C4-2B (cell line): ENCODE measurements at regions not wholly inside any gene's neighbourhood (a gene's known extent, or its start where the extent isn't known, plus 50 kb on each side); places are given as distances from the start of the nearest gene placed in this dataset.
A peak's percentile ranks its signal among the peaks of the same experiment; 100 is the strongest.

Source experiments
- H3K27ac ChIP-seq: fragments of 450-650 bp; 2 replicates; pipeline ENCODE4 v1.5.1; 2017
- ZFX ChIP-seq: fragments of 450-650 bp; IDR thresholded peaks from 2 replicates; pipeline ENCODE4 v1.6.1; 2017
- TF ChIP-seq, protein P1 (sequence below): fragments of 450-650 bp; conservative IDR thresholded peaks from 2 replicates; pipeline ENCODE4 v1.5.1; 2017; ENCODE audit warnings: mild to moderate bottlenecking

DNA sequence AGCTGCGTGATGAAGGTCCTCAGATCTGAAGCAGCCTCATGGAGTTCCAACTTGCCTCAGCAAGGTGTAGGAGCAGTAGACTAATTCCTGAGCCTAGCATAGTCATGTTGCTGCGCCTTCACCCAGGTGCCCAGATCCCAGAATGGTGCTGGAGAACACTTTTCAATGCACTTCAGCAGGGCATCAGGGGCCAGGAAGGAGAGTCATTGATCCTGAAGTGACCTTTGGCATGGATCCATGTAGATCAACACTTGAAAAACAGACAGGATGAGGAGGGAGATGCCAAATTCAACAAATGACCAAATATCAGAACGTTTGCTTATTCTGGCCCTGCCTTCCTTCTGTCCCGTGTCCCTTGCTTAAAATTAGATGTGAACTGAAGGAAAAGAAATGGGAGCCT is 91.9 kb downstream of the LEPR start:
- peak overlapping the region; percentile 71; the same call in 1 of the 2 replicates for H3K27ac ChIP-seq
- TF ChIP-seq, protein P1, sequence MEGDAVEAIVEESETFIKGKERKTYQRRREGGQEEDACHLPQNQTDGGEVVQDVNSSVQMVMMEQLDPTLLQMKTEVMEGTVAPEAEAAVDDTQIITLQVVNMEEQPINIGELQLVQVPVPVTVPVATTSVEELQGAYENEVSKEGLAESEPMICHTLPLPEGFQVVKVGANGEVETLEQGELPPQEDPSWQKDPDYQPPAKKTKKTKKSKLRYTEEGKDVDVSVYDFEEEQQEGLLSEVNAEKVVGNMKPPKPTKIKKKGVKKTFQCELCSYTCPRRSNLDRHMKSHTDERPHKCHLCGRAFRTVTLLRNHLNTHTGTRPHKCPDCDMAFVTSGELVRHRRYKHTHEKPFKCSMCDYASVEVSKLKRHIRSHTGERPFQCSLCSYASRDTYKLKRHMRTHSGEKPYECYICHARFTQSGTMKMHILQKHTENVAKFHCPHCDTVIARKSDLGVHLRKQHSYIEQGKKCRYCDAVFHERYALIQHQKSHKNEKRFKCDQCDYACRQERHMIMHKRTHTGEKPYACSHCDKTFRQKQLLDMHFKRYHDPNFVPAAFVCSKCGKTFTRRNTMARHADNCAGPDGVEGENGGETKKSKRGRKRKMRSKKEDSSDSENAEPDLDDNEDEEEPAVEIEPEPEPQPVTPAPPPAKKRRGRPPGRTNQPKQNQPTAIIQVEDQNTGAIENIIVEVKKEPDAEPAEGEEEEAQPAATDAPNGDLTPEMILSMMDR: no peak
- TF ChIP-seq ZFX: no peak

DNA sequence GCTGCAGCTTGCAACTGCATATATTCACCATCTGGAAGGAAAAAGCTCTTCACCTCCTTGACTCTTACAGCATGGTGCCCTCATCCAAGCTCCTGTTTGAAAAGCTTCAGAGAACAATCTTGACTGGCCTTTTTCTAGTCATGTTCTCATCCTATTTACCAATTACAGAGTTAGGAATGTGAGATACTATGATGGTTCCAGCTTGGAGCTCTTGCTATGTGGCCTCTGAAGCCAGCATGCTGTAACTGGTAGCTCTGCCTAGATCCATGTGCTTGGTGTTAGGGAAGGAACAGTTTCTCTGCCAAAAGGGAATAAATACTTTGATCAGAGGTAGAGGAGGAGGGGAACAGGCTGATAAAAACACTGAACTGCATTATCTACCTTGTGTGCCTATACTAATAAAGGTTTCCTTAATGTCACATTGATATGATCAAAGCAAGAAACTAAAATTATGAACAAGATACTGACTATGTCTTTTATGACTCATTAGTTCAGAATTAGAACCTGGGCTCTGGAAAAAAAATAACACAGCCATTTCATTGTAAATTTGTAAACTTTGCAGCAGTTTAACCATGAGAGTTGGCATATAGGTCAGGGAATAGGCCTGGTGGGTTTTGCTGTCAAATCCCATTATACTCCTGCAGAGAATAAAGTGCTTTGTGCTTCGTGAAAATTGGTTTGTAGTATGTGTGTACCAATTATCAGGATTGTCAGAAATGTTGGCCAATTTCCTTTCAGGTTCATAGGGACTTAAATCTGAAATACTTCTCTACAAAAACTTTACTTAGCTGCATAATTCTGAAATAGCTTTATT is 92.7 kb downstream of the LEPR start:
- no peak for TF ChIP-seq ZFX
- TF ChIP-seq, protein P1: no peak
- peak overlapping the region; percentile 71; the same call in 1 of the 2 replicates for H3K27ac ChIP-seq

DNA sequence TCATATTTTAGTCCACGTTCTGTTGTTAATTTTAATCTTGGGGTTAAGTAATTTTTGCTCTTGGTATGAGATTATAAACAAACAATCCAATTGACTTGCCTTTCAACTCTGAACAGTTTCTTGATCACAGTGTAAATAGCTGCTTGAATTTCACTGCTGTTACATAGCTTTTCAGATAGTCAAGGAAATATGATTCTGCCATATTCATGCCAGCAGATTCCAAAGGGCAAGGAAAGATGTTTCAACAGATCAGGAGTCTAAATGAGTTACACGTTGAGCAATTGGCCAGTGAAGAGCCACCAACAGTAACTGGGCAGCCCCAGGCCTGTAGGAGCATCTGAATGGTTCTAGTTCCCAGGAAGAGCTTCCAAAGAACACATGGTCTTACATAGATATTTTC is 93.6 kb downstream of the LEPR start:
- TF ChIP-seq, protein P1: no peak
- no peak for TF ChIP-seq ZFX
- no peak overlapping the region for H3K27ac ChIP-seq

DNA sequence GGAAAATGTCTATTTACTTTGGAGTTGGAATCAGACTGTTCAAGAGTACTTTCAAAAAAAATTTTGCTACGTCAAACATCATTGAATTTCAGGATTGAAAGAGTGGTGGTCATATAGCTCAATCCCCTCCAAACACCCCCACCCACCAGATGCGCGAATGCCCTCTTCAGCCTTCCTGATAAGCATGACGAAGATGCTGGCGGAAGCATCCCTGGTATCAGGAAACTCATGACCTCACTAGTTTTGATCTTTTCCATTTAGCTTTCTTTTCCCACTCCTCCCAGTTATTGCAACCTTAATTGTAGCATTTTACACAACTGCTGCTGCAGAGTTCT is 104.4 kb downstream of the LEPR start:
- TF ChIP-seq, protein P1: no peak
- no peak for TF ChIP-seq ZFX

DNA sequence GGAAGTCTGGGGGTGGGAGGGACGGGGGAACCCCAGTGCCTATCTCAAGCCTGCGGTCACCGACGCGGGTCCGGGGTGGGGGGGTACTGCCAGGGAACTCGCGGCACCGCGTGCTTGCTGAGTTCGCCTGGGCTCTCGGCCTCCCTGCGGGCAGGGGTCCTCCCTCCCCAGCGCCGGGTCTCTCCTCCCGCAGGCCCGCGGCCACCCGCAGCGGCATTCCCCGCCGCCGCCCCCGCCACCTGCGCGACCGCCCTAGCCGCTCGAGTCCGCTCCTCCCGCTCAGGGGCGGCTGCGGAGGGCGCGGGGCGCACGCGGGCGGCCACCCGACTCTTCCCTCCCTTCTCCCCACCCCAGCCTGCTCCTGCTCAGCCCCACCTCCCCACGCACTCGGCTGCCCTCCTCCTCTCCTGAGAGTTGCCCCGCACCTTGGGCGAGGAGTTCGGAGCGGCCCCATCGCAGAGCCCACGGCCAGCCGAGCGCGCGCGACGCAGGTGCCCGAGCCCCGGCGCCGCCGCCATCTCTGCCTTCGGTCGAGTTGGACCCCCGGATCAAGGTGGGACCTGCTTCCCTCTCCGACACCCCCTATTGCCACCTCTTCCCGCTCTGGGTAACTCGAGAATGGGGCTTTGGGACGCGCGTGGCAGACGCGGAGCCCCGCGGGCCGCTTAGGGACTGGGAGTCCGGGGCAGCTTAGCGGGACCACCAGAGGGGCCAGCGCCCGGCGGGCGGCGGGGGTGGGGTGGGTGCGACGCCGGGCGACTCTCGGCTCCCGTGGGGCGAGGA is 105.0 kb downstream of the LEPR start:
- H3K27ac ChIP-seq: no peak overlapping the region
- no peak for TF ChIP-seq ZFX
- TF ChIP-seq, protein P1: no peak

More for the DNA sequence above, 104.4 kb downstream of the LEPR start:
- H3K27ac ChIP-seq: no peak overlapping the region

DNA sequence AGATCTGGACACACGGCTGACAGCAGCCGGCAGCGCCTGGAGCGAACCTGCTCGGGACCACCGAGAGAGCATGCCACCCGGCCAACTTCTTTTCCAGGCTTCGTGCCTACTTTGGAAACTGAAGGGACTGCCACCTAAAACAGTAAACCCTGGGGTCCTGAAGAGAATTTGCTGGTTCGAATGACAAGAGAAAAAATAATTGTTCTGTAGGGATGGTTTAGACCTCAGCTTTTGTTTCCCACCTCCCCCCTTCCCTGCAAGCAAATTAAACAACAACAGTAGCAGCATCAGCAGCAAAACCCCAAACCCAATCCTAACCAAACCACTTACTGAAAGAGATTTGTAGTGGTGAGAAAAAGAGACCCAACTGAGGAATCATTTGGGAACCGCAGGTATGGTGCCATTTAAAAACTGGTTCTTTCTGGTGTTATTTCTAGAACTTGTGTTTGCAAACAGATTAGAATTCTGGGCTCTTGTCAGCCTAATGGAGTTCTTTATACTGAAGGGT is 105.6 kb downstream of the LEPR start:
- no peak overlapping the region for H3K27ac ChIP-seq
- TF ChIP-seq, protein P1: no peak
- TF ChIP-seq ZFX: no peak

DNA sequence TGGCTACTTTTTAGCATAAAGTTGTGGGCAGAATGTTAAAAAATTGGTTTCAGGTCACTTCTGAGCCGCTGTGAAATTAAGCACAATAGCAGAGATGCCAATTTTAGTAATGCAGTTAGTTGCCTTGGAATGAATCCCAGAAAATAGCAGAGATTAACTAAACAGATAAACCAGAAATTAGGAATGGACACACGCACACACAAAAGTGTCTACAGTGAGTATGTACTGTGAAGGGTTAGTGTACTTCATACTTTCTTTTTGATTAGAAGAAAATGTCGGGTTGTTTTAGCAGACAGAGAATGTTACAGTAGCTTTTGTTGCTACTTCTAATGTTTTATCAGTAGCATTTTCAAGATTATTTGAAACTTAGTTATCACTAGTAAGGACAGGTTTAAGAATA is 106.7 kb downstream of the LEPR start:
- H3K27ac ChIP-seq: no peak overlapping the region

More for the DNA sequence above, 106.7 kb downstream of the LEPR start:
- TF ChIP-seq ZFX: no peak
- TF ChIP-seq, protein P1: no peak
